AG10803 (cell line): ENCODE measurements at regions not wholly inside any gene's neighbourhood (a gene's known extent, or its start where the extent isn't known, plus 50 kb on each side); places are given as distances from the start of the nearest gene placed in this dataset.

ENCODE experiments used
- DNase-seq: peaks from one replicate; pipeline ENCODE4 v3.0.0; 2010; ENCODE audit warnings: low read depth
- H3K4me3 ChIP-seq: 2 replicates; pipeline ENCODE4 v1.5.1; 2011; ENCODE audit warnings: mild to moderate bottlenecking, low read length, control low read depth
- CTCF ChIP-seq: conservative IDR thresholded peaks from 2 replicates; pipeline ENCODE4 v1.5.1; 2011; ENCODE audit warnings: mild to moderate bottlenecking, low read length, control low read depth, inconsistent platforms

DNA sequence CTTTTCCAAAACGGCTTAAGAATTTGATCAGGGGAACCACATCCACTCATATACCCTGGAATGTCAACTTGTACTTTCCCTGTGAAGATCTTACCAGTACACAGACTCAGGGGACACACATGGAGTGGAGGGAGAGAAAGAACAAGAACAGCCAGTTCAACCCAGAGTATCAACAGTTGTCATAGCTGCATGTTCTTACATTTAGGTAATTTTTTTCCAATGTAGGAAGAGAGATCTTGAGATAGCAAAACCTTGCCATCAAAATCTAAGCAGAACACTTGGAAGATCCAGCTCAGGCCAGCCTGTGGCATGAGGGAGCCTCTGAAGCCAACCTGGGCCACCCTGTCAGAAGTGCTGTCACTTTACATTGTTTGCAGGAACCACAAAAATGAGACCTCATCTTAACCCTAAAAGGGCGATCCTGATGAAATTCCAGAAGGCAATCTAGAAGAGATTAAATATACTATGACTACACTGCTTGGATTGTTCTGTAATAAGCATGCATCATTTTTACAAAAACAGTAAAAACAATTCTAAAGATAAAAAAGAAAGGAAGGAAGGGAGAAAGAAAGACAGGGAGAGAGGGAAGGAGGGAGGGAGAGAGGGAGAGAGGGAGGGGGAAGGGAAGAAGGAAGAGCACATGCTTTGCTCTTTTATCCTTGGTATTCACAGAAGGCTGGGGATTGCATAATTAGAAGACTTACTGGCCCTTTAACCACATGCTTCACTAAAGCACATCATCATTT is 124.7 kb upstream of the TCF21 start:
- TF ChIP-seq CTCF, result no peak
- H3K4me3 ChIP-seq, result no peak overlapping the region
- DNase-seq, result peak; percentile 89

- H3K4me3 ChIP-seq, result no peak overlapping the region
- TF ChIP-seq CTCF, result no peak
- DNase-seq, result no peak
These were observed 124.1 kb upstream of the TCF21 start for GRCh38 chr6:133764754-133765208.

- no peak for TF ChIP-seq CTCF
- H3K4me3 ChIP-seq, result no peak overlapping the region
- no peak for DNase-seq
These were observed 121.4 kb upstream of the TCF21 start for GRCh38 chr6:133767357-133767970.

DNA sequence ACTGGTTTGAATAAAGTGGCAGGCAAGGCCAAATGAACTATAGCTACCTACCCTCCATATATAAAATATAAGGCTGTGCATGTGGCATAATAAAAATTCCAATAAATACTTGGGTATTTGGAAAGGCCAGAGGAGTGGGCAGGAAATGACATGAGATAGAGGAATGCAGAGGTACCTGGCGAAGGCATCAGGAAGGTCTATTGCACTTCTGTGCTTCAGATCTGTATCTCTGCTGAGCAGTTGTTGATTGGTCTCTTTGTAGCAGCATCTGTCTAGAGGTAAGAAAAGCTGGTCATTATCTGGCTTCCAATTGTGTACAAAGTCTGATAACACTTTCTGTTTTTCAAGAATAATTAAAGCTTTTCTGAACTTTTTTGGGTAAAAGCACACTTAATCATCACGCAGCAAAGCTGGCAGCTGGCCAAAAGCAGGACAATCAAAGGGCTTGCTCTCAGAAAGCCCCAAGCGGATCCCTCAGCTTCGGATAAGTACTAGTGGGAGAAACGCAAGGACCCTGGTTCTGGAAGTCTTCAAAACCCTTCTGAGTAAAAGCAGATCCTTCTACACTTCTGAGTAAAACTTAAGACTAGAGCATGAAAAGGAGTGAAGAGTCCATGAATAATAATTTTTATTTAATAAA is 120.1 kb upstream of the TCF21 start:
- TF ChIP-seq CTCF, result no peak
- H3K4me3 ChIP-seq, result no peak overlapping the region
- DNase-seq, result no peak

GRCh38 chr6:133769463-133769862 is 119.5 kb upstream of the TCF21 start:
- DNase-seq, result no peak
- H3K4me3 ChIP-seq, result no peak overlapping the region
- TF ChIP-seq CTCF, result no peak

DNA sequence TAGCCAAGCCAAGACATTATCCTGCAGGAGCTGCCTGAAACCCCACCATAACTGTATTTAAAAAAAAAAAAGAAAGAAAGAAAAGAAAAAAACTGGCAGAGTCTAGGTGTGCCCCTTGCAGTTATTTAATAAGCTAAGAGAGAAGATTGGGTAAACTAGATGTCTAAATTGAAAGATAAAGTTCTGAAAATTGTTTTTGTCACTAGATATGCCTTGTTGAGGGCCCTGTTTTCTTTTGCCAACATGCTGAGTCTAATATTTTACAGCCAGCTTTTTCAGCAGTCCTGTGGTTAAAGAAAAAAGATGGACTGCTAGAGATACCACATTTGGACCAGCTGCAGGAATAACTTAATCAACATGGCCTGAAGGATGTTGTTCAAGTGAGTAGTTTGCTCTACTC is 116.3 kb upstream of the TCF21 start:
- TF ChIP-seq CTCF, result no peak
- no peak overlapping the region for H3K4me3 ChIP-seq
- no peak for DNase-seq

GRCh38 chr6:133773776-133774175 is 115.1 kb upstream of the TCF21 start:
- H3K4me3 ChIP-seq, result no peak overlapping the region
- no peak for TF ChIP-seq CTCF
- DNase-seq, result no peak
